Iris pigment epithelial cell (primary cell): ENCODE measurements at regions not wholly inside any gene's neighbourhood (a gene's known extent, or its start where the extent isn't known, plus 50 kb on each side); places are given as distances from the start of the nearest gene placed in this dataset.
A peak's percentile ranks its signal among the peaks of the same experiment; 100 is the strongest.

ENCODE experiments used
- DNase-seq: peaks from one replicate; pipeline ENCODE4 v3.0.0-alpha.2; 2011; ENCODE audit warnings: low read depth

- DNase-seq, result no peak
Observed at GRCh38 chr13:90533866-90534265, 813.6 kb upstream of the MIR17HG start.

- no peak for DNase-seq
Observed at GRCh38 chr13:90534617-90535370, 812.7 kb upstream of the MIR17HG start.

- DNase-seq, result no peak
Observed at GRCh38 chr13:90535421-90535820, 812.1 kb upstream of the MIR17HG start.

- no peak for DNase-seq
Observed at GRCh38 chr13:90538063-90538462, 809.4 kb upstream of the MIR17HG start.

GRCh38 chr13:90541346-90541745 lies 806.1 kb upstream of the MIR17HG start:
- DNase-seq, result no peak

- no peak for DNase-seq
Observed at GRCh38 chr13:90542959-90543505, 804.5 kb upstream of the MIR17HG start.

GRCh38 chr13:90545070-90545840 lies 802.2 kb upstream of the MIR17HG start:
- peak; percentile 45 for DNase-seq

- DNase-seq, result no peak
Observed at GRCh38 chr13:90547272-90547790, 800.2 kb upstream of the MIR17HG start.

GRCh38 chr13:90551253-90551652 lies 796.2 kb upstream of the MIR17HG start:
- DNase-seq, result no peak

- no peak for DNase-seq
Observed at GRCh38 chr13:90552702-90553101, 794.8 kb upstream of the MIR17HG start.

- DNase-seq, result no peak
Observed at GRCh38 chr13:90553159-90553558, 794.3 kb upstream of the MIR17HG start.

- no peak for DNase-seq
Observed at GRCh38 chr13:90557626-90558025, 789.9 kb upstream of the MIR17HG start.

GRCh38 chr13:90562443-90562842 lies 785.0 kb upstream of the MIR17HG start:
- no peak for DNase-seq

GRCh38 chr13:90564096-90564495 lies 783.4 kb upstream of the MIR17HG start:
- DNase-seq, result no peak

- DNase-seq, result no peak
Observed at GRCh38 chr13:90564566-90564965, 782.9 kb upstream of the MIR17HG start.

GRCh38 chr13:90565985-90566713 lies 781.3 kb upstream of the MIR17HG start:
- DNase-seq, result no peak

- DNase-seq, result no peak
Observed at GRCh38 chr13:90568165-90568564, 779.3 kb upstream of the MIR17HG start.

- no peak for DNase-seq
Observed at GRCh38 chr13:90576067-90576466, 771.4 kb upstream of the MIR17HG start.

- no peak for DNase-seq
Observed at GRCh38 chr13:90577726-90578125, 769.8 kb upstream of the MIR17HG start.

GRCh38 chr13:90585392-90585791 lies 762.1 kb upstream of the MIR17HG start:
- no peak for DNase-seq

- no peak for DNase-seq
Observed at GRCh38 chr13:90591260-90591926, 756.1 kb upstream of the MIR17HG start.

- no peak for DNase-seq
Observed at GRCh38 chr13:90591927-90592268, 755.6 kb upstream of the MIR17HG start.
